ENCODE measurements at regions not wholly inside any gene's neighbourhood (a gene's known extent, or its start where the extent isn't known, plus 50 kb on each side); places are given as distances from the start of the nearest gene placed in this dataset.
A peak's percentile ranks its signal among the peaks of the same experiment; 100 is the strongest.

DNA sequence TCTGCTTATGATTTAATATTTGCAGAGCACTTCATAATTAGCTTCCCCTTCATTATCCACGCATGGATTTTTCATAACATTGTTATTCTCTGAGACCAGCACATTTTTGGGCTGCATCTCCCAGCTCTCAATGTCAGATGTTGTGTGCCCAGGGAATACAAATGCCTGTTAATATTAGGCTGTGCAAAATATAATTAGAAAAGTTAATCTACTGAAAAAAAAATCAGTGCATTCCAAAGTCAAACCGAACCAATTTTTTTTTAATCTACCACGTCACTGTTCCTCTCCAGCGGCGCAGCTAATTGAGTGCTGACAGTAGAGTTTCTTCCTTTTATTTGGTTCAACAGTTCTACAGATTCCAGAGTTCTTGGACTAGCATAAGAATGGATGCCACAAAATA is 191.0 kb upstream of the RGS6 start:
- Mint-ChIP-seq H3K9me3 (no peaks in the 10 kb centered on the region), H3K36me3 (ENCODE audit: low read depth) (peaks cover 29% of the 10 kb centered on the region), H3K27ac (no peak overlapping the region)

DNA sequence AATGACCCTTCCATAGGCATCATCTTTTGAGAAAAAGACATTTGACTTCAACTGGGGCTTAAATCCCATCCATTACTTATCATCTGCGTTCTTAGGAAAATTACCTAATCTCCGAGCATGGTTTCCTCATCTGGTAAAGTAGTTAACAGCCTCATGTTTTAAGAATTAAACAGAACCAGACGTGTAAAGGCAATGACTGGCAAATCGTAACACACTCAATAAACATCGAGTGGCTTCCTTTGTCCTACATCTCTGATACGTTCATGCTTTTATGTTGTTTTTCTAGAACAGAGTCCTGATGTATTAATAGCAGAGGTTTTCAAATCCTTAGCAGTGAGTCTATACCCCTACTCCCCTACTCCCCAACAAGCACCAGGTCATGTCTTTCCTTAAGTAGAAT is 189.7 kb upstream of the RGS6 start:
- Mint-ChIP-seq H3K4me1 (ENCODE audit: low read depth) (no peaks in the 10 kb centered on the region), H3K27me3 (peaks cover 3% of the 10 kb centered on the region), H3K9me3 (no peaks in the 10 kb centered on the region), H3K27ac (no peak overlapping the region), H3K4me3 (no peak overlapping the region), H3K36me3 (ENCODE audit: low read depth) (peaks cover 21% of the 10 kb centered on the region)
- no peak for DNase-seq

More for the DNA sequence above, 191.0 kb upstream of the RGS6 start:
- DNase-seq, result no peak
- Mint-ChIP-seq H3K4me3 (no peak overlapping the region), H3K4me1 (ENCODE audit: low read depth) (no peaks in the 10 kb centered on the region), H3K27me3 (no peaks in the 10 kb centered on the region)

DNA sequence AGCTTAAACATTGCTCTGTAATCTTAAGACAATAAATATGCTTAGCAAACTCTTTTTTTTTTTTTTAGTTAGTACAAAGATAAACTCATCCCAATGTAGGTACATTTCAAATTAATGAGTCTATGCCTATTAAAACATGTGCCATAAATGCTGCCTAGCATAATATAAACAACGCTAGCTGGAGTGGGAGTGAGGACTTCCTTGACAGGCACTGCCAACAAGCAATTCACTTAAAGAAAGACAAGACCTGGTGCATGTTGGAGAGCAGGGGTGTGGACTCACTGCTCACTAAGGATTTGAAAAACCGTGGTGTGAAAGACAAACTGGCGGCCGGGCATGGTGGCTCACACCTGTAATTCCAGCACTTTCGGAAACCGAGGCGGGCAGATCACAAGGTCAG is 187.2 kb upstream of the RGS6 start:
- Mint-ChIP-seq H3K36me3 (ENCODE audit: low read depth) (peaks cover 3% of the 10 kb centered on the region), H3K27ac (no peak overlapping the region), H3K4me1 (ENCODE audit: low read depth) (no peaks in the 10 kb centered on the region), H3K27me3 (peaks cover 3% of the 10 kb centered on the region), H3K9me3 (peaks cover 10% of the 10 kb centered on the region), H3K4me3 (no peak overlapping the region)
- DNase-seq, result no peak

DNA sequence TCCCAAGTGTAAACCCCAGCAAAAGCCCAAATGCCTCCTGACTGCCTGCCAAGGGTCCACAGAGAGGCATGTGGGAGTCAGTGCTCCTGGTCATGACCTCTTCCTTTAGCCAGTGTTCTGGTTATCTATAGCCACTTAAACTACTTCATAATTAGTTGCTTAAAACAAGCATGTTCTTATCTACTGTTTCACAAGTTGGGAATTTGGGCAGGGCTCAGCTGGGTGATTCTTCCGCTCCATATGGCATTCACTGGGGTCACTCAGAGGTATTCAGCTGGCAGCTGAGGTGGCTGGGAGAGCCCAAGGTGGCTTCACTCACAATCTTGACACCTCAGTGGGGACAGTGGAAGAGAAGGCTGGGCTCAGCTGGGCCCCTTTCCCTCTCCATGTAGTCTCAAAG is 184.0 kb upstream of the RGS6 start:
- no peak for DNase-seq
- Mint-ChIP-seq H3K27me3 (peaks cover 5% of the 10 kb centered on the region), H3K4me3 (no peak overlapping the region), H3K9me3 (peaks cover 10% of the 10 kb centered on the region), H3K4me1 (ENCODE audit: low read depth) (peaks cover 1% of the 10 kb centered on the region), H3K36me3 (ENCODE audit: low read depth) (peaks cover 3% of the 10 kb centered on the region), H3K27ac (no peak overlapping the region)

DNA sequence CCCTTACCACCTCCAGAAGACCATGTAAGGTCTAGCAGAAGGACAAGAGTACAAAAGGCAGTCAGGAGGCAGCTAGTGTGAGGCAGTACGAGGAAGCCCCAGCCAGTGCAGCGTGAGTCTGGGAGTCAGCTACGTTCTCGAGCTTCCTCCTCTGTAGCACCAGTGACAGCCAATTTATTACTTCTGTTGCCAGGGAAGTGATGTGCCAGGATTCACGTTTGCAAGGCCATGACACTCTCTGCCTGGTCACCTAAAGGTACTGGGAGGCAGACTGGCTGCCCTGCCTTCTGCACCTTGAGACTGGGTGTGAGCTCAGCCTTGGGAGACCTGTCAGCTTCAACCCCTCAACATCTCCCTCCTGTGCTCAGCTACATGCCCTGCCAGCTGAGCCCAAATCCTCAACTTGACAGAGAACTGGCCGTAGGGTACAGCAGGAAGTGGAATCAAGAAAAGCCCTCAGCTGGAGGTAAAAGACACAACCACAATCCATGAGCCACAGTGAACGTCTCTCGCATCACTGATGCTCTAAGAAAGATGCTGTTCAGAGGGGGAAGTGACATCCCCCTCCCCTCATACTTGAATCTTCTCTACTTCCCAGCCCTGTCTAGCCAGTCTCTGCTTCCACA is 182.5 kb upstream of the RGS6 start:
- Mint-ChIP-seq H3K36me3 (ENCODE audit: low read depth) (peaks cover 3% of the 10 kb centered on the region), H3K27ac (no peak overlapping the region), H3K4me1 (ENCODE audit: low read depth) (peaks cover 1% of the 10 kb centered on the region), H3K27me3 (peaks cover 7% of the 10 kb centered on the region), H3K9me3 (peaks cover 10% of the 10 kb centered on the region), H3K4me3 (no peak overlapping the region)
- DNase-seq, result no peak

- Mint-ChIP-seq H3K9me3 (peaks cover 10% of the 10 kb centered on the region), H3K27ac (no peak overlapping the region), H3K4me1 (ENCODE audit: low read depth) (peaks cover 1% of the 10 kb centered on the region), H3K36me3 (ENCODE audit: low read depth) (peaks cover 3% of the 10 kb centered on the region), H3K4me3 (no peak overlapping the region), H3K27me3 (peaks cover 7% of the 10 kb centered on the region)
- DNase-seq, result no peak
These were observed 181.0 kb upstream of the RGS6 start for GRCh38 chr14:71751264-71751663.

DNA sequence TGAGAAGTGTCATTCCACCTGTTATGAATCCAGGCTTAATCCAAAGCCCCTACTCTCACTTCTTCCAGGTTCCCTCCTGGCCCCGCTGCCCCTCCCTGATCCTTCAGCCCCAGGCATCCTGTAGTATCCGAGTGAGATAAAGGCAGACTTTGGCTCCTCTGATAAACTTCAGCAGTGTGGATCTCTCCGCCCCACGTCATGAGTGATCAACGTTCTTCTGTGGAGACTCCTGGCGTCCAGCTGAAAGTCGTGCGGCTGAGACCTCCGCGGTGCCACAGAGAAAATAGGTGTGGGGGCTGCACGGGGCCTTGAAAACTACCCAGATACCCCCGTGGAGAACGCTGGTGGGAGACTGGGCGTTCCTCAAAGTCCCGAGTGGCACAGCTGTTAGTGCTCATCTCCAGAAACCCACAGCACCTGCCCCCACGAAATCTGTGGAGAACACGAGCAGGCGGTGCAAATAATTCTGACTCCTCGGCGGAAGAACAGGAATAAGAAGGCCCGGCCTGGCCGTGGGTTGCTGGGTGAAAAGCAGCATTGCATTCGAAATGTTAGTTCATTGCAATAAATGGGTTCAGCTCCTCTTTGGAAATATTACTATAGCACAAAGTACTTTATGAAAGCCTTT is 180.0 kb upstream of the RGS6 start:
- no peak for DNase-seq
- H3K27me3 Mint-ChIP-seq, result peaks cover 7% of the 10 kb centered on the region
- H3K4me1 Mint-ChIP-seq (ENCODE audit: low read depth), result peaks cover 1% of the 10 kb centered on the region
- peaks cover 3% of the 10 kb centered on the region for H3K36me3 Mint-ChIP-seq (ENCODE audit: low read depth)
- peaks cover 10% of the 10 kb centered on the region for H3K9me3 Mint-ChIP-seq
- no peak overlapping the region for H3K27ac Mint-ChIP-seq
- H3K4me3 Mint-ChIP-seq, result no peak overlapping the region

- Mint-ChIP-seq H3K27ac (no peak overlapping the region), H3K36me3 (ENCODE audit: low read depth) (peaks cover 3% of the 10 kb centered on the region), H3K4me1 (ENCODE audit: low read depth) (peaks cover 1% of the 10 kb centered on the region), H3K4me3 (no peak overlapping the region), H3K27me3 (peaks cover 4% of the 10 kb centered on the region), H3K9me3 (peaks cover 5% of the 10 kb centered on the region)
- DNase-seq, result peak; percentile 84
These were observed 179.0 kb upstream of the RGS6 start for GRCh38 chr14:71753126-71753830.

- Mint-ChIP-seq H3K4me3 (no peak overlapping the region), H3K27ac (no peak overlapping the region)
These were observed 178.3 kb upstream of the RGS6 start for GRCh38 chr14:71753976-71754375.

GRCh38 chr14:71754422-71755095 is 177.7 kb upstream of the RGS6 start:
- peaks cover 4% of the 10 kb centered on the region for H3K27me3 Mint-ChIP-seq
- no peaks in the 10 kb centered on the region for H3K36me3 Mint-ChIP-seq (ENCODE audit: low read depth)
- DNase-seq, result no peak
- H3K9me3 Mint-ChIP-seq, result no peaks in the 10 kb centered on the region
- no peak overlapping the region for H3K27ac Mint-ChIP-seq
- no peak overlapping the region for H3K4me3 Mint-ChIP-seq
- H3K4me1 Mint-ChIP-seq (ENCODE audit: low read depth), result peaks cover 1% of the 10 kb centered on the region

More at GRCh38 chr14:71753976-71754375, 178.3 kb upstream of the RGS6 start:
- no peak for DNase-seq
- H3K9me3 Mint-ChIP-seq, result peaks cover under 1% of the 10 kb centered on the region
- peaks cover under 1% of the 10 kb centered on the region for H3K36me3 Mint-ChIP-seq (ENCODE audit: low read depth)
- peaks cover 1% of the 10 kb centered on the region for H3K4me1 Mint-ChIP-seq (ENCODE audit: low read depth)
- H3K27me3 Mint-ChIP-seq, result peaks cover 4% of the 10 kb centered on the region

DNA sequence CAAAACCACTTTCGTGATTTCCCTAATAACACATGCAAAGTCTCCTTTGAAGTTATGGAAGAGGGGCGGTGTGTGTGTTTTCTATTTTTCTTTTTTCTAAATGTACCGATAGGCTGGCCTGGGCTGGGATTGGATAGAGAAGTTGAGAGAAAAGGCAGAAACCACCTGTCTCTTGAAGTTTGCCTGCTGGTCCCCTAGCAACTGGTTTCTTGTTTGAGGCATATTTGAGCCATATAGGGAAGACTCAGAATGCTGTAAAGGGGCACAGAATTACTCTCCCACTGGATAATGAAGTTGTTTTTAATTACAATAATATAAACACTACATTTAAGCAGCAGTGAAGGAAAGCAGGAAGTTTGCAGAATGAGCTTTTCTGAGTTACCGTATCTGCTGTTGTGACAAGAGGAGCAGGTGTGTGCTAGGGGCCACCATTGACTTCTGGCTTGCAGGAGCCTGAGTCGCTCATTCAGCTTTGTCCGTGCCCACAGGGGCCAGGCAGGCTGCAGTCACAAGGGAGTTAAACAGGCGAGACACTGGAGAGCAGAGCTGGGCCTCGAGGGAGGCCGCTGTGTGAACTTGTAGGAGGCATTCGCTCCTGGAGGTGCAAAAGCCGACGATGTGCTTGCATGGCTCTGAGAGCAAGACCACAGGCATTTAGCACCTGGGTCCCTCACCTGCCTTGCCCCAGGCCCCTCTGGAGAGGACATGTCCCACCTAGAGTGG is 173.8 kb upstream of the RGS6 start:
- Mint-ChIP-seq H3K27ac (no peak overlapping the region), H3K4me3 (no peak overlapping the region), H3K27me3 (peaks cover 11% of the 10 kb centered on the region), H3K36me3 (ENCODE audit: low read depth) (no peaks in the 10 kb centered on the region), H3K9me3 (no peaks in the 10 kb centered on the region), H3K4me1 (ENCODE audit: low read depth) (no peaks in the 10 kb centered on the region)
- no peak for DNase-seq

- H3K27ac Mint-ChIP-seq, result no peak overlapping the region
- H3K36me3 Mint-ChIP-seq (ENCODE audit: low read depth), result no peaks in the 10 kb centered on the region
- no peak overlapping the region for H3K4me3 Mint-ChIP-seq
- no peaks in the 10 kb centered on the region for H3K9me3 Mint-ChIP-seq
- peaks cover 28% of the 10 kb centered on the region for H3K27me3 Mint-ChIP-seq
- DNase-seq, result no peak
- H3K4me1 Mint-ChIP-seq (ENCODE audit: low read depth), result no peaks in the 10 kb centered on the region
These were observed 169.7 kb upstream of the RGS6 start for GRCh38 chr14:71762575-71762974.

GRCh38 chr14:71764701-71765382 is 167.4 kb upstream of the RGS6 start:
- Mint-ChIP-seq H3K4me1 (ENCODE audit: low read depth) (no peaks in the 10 kb centered on the region), H3K9me3 (no peaks in the 10 kb centered on the region), H3K36me3 (ENCODE audit: low read depth) (no peaks in the 10 kb centered on the region), H3K27ac (no peak overlapping the region), H3K4me3 (no peak overlapping the region), H3K27me3 (peaks cover 26% of the 10 kb centered on the region)
- no peak for DNase-seq

DNA sequence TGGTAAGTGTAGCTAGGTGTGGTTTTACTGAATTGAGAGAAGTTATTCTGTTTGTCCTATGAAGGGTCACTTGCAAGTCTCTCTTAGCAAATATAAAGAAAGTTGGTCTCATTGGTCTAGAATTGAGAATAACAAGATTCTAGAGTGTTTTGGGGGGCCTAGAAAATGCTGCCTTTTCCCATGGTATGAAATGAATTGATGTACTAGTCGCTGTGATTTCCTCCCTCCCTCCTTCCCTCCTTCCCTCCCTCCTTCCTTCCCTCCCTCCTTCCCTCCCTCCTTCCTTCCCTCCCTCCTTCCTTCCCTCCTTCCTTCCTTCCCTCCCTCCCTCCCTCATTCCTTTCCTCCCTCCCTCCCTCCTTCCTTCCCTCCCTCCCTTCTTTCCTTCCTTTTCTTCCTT is 166.7 kb upstream of the RGS6 start:
- H3K27me3 Mint-ChIP-seq, result peaks cover 22% of the 10 kb centered on the region
- H3K36me3 Mint-ChIP-seq (ENCODE audit: low read depth), result no peaks in the 10 kb centered on the region
- no peak overlapping the region for H3K4me3 Mint-ChIP-seq
- no peak for DNase-seq
- no peak overlapping the region for H3K27ac Mint-ChIP-seq
- no peaks in the 10 kb centered on the region for H3K9me3 Mint-ChIP-seq
- no peaks in the 10 kb centered on the region for H3K4me1 Mint-ChIP-seq (ENCODE audit: low read depth)

Measured in activated T-cell treated with anti-CD3 and anti-CD28 coated beads, Interleukin-2, amount 50 U/mL, for 24 hours (primary cell).